Non-pigmented ciliary epithelial cell (primary cell): ENCODE measurements at regions not wholly inside any gene's neighbourhood (a gene's known extent, or its start where the extent isn't known, plus 50 kb on each side); places are given as distances from the start of the nearest gene placed in this dataset.

Experiments
- DNase-seq: peaks from one replicate; pipeline ENCODE4 v3.0.0-alpha.2; 2010; ENCODE audit warnings: low read depth

- DNase-seq: no peak
These were observed 69.0 kb upstream of the NLK start for GRCh38 chr17:27973258-27974044.

GRCh38 chr17:27974045-27974436 is 68.4 kb upstream of the NLK start:
- no peak for DNase-seq

GRCh38 chr17:27974531-27975145 is 67.8 kb upstream of the NLK start:
- DNase-seq: no peak

DNA sequence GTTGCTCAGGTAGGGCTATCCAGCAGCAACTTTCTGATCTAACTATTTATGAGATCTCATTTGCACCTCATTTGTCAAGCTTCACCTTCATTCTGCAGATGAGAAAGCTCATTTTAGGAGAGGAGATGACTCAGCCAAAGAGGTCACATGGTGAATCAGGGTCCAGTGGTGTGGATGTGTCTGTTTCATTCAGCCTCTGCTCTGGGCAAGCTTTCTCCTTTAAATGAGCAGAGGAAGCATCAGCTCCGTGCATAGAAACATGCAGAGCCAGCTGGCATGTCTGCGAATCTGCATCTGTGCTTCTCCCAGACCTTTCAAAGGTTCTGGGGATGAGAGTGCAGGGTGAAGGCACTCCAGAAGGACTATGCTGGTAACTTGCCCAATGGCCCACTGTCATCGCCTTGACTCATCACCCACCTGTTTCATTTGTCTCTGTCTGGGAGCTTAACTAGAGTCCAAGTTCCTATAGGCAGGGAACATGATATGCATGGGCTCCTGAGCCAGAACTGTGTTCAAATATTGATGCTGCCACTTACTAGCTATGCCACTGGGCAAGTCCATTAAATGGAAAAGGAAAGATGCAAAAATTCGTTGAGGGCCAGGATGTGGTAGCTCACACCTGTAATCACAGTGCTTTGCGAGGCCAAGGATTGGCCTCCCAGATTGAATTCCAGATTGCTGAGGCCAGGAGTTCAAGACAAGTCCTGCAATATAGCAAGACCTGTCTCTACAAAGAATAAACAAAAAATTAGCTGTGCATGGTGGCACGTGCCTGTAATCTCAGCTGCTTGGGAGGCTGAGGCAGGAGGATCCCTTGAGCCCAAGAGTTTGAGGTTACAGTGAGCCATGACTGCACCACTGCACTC is 67.1 kb upstream of the NLK start:
- DNase-seq: no peak

DNA sequence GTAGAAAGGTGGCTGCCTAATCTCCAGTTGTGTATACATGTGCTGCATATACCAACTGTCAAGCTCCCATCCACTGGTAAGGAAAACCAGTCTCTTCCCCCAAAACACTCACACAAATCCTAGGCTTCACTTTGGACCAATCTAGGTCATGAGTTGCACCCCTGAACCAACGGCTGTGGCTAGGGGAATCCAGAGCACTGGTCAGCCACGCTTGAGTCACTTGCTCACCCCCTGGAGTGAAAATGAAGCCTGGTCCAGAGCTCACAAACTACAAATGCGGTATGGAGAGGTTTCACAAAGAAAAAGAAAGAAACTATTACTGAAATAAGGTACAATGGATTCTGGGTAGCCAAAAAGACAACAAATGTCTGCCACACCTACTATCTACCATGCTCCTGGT is 66.1 kb upstream of the NLK start:
- DNase-seq: no peak

GRCh38 chr17:27977751-27978688 is 64.5 kb upstream of the NLK start:
- DNase-seq: no peak

DNA sequence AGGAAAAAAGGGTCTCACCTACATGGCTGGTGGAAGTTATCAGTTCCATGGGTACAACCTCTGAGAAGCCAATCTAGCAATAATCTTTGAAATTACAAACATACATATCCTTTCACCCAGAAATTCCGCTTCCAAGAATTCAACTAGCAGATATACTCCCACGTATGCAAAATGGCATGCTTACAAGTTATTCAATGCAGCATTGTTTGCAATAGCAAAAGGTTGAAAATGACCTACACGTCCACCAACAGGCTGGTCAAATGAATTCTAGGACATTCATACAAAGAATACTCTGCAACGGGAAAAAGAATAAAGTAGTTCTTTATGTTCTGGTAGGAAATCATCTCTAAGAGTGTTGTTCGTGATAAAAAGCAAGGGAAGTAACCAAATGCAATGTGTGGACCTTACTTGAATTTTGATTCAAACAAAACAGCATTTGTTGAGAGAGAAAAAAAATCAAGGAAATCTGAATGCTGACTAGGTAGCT is 63.7 kb upstream of the NLK start:
- no peak for DNase-seq

GRCh38 chr17:27980043-27980442 is 62.4 kb upstream of the NLK start:
- DNase-seq: peak; percentile 67

DNA sequence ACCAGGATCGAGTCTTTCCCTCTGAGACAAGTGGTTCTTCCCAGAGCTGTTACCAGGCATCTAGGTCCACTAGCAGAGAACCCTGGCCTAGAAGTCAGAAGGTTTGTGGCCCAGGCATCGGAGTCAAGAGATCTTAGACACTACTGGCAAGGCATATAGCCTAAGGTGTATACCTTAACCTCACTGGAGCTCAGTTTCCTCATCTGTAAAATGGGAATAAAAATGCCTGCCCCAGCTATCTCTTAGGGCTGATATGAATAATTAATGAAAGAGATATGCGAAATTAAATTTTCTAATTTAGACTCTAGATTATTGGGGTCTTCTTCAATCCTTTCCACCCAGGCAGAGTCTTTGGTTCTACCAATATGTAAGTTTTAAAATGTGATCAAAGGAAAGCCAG is 60.5 kb upstream of the NLK start:
- no peak for DNase-seq

- no peak for DNase-seq
These were observed 59.8 kb upstream of the NLK start for GRCh38 chr17:27982688-27983087.

GRCh38 chr17:27983853-27984252 is 58.6 kb upstream of the NLK start:
- no peak for DNase-seq

- DNase-seq: no peak
These were observed 58.1 kb upstream of the NLK start for GRCh38 chr17:27984404-27984803.

GRCh38 chr17:27984816-27985215 is 57.7 kb upstream of the NLK start:
- DNase-seq: no peak

DNA sequence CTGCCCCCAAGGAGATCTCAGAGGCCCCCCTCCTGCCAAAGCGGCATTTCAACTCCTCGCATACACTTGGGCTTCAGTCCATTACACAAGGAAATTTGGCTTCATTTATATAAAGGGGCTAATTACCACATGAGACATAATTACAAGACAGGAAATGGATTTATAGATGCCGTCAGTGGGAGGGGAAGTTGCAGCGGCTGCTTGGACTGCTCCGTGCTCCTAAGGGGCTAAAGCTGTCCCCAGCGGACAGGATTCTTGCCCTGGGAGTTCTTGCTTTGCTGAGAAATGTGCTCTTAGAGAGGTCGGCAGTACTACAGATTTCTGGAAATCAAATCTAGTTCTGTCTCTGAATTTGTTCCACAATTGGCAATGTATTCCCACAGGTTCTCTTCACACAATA is 57.2 kb upstream of the NLK start:
- no peak for DNase-seq

- no peak for DNase-seq
These were observed 56.6 kb upstream of the NLK start for GRCh38 chr17:27985736-27986399.

DNA sequence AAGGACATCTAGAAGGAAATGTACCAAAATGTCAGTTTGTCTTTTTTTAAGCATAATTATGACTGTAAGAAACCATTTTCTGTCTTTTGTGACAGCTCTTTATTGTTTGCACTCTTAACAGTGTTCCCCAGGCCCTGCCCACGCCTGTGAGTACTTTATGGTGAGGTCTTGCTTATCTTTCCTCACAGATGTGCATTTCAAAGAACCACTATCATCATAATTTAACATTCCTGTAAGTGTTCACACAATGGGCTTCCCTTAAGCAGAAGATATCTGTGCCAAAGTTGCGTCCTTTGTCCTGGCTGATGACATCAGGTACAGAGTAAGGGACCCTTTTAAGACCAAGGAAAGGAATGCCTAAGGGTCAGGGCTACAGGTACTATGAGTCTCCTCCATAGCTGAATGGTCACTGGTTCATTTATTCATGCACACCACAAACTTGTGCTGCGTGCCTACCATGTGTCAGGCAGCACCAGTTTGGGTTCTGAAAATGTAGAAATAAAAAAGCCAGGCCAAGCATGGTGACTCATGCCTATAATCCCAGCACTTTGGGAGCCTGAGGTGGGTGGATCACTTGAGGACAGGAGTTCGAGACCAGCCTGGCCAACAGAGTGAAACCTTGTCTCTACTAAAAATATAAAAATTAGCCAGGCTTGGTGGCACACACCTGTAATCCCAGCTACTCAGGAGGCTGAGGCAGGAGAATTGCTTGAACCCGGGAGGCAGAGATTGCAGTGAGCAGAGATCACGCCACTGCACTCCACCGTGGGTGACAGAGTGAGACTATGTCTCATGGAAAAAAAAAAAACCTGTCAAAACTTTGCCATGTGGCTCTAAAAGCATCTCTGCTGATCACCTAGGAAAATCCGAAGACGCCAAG is 55.4 kb upstream of the NLK start:
- no peak for DNase-seq

- no peak for DNase-seq
These were observed 53.4 kb upstream of the NLK start for GRCh38 chr17:27989046-27989445.

DNA sequence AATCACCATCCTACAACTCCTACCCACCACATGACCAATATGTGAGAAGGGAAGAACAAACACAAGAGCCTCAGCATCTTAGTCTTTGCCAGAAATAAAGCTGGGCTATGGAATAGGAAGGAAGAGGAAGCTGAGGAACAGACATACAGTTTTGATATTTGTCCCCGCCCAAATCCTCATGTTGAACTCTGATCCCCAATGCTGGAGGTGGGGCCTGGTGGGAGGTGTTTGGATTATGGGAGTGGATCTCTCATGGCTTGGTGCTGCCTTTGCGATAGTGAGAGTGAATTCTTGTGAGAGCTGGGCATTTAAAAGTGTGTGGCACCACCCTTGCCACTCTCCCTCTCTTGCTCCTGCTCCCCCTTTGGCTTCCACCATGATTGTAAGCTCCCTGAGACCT is 52.4 kb upstream of the NLK start:
- no peak for DNase-seq

DNA sequence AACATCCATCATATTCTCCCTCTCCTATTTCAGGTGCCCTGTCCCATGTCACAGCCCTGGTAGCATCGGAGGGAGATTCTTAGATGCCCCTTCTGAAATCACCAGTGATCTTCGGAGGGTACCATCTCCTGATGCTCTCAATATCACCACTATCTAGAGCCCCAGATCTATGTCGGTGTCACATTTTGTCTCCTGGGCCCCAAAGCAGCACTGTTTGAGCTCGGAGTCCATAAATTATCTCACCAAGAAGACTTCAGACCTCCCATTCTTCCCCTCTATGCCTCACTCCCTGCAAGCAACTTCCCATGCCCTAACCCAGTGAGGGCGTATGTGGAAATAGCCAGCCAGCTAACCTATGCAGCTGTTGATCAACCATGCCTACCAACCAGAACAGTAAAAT is 51.5 kb upstream of the NLK start:
- no peak for DNase-seq

DNA sequence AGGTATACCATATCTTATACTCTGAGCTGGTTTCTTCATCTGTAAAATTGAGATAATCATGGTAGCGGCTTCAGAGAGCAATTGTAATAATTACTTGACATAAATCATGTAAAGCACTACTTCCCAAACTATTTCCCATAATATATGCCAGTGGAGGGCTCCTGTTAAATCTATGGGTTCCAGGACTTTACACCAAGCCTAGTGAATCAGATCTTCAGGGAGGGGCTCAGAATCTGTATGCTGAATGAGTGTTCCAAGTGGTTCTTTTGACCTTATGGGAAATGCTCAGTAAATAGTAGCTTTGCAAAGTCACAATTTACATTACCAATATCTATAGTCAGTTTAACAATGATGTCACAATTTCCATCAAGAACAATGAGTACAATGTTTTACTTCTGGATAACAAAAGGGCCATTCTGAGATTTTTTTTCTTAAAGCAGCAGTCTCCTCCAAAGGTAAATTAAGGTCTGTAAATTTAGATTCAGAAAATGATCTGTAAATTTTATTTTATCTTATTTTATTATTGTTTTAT is 50.9 kb upstream of the NLK start:
- no peak for DNase-seq
